IMR-90 (cell line): ENCODE measurements at regions not wholly inside any gene's neighbourhood (a gene's known extent, or its start where the extent isn't known, plus 50 kb on each side); places are given as distances from the start of the nearest gene placed in this dataset.

Experiments used
- ATAC-seq: fragments of 200-7000 bp; cut with Tn5 transposase; 2 replicates; pipeline ENCODE4 v1.9.1; 2020; ENCODE audit warnings: low read depth, mild to moderate bottlenecking, moderate library complexity
- BruUV-seq: library from RNA; stranded (reverse); fragments of 400-500 nt; replicated peaks from 2 replicates; lab custom pipeline; 2021; lab: Mats Ljungman, UMichigan
- CTCF ChIA-PET: fragments of 300-600 bp; formaldehyde crosslinking; extraction: SDS; loops from one replicate; lab custom pipeline; 2021; ENCODE audit warnings: antibody characterized with exemption; lab: Yijun Ruan, JAX
- POLR2A ChIA-PET: fragments of 300-600 bp; sonication (Branson Sonifier 250); formaldehyde crosslinking; loops from one replicate; lab custom pipeline; 2022; ENCODE audit warnings: antibody characterized with exemption; ENCODE audit not compliant: unreplicated experiment; lab: Charles Lee
- DNase-seq: peaks from one replicate; pipeline ENCODE4 v3.0.0; 2013
- H2AFZ ChIP-seq: replicated peaks from 2 replicates; pipeline ENCODE3; 2013; ENCODE audit warnings: low read length, mild to moderate bottlenecking; ENCODE audit not compliant: poor library complexity
- H2AK5ac ChIP-seq: 2 replicates; pipeline ENCODE4 v1.6.1; 2013; ENCODE audit warnings: low read depth, low read length, inconsistent platforms
- H2AK9ac ChIP-seq: replicated peaks from 2 replicates; pipeline ENCODE3; 2013; ENCODE audit warnings: mild to moderate bottlenecking, low read depth, low read length, moderate library complexity; ENCODE audit not compliant: poor library complexity
- H2BK120ac ChIP-seq: 2 replicates; pipeline ENCODE4 v1.6.1; 2013; ENCODE audit warnings: low read depth, low read length, inconsistent platforms
- H2BK15ac ChIP-seq: 3 replicates; pipeline ENCODE4 v1.6.1; 2013; ENCODE audit warnings: low read depth, low read length, inconsistent platforms
- H2BK20ac ChIP-seq: 2 replicates; pipeline ENCODE4 v1.6.1; 2013; ENCODE audit warnings: low read depth, mild to moderate bottlenecking, inconsistent platforms, low read length, moderate library complexity
- H2BK5ac ChIP-seq: 2 replicates; pipeline ENCODE4 v1.6.1; 2013; ENCODE audit warnings: mild to moderate bottlenecking, low read depth, low read length, inconsistent platforms; ENCODE audit not compliant: poor library complexity, severe bottlenecking
- H3K14ac ChIP-seq: replicated peaks from 2 replicates; pipeline ENCODE4 v1.6.1; 2013; ENCODE audit warnings: low read depth, low read length, inconsistent platforms
- H3K18ac ChIP-seq: 2 replicates; pipeline ENCODE4 v1.6.1; 2013; ENCODE audit warnings: low read depth, low read length, control low read depth
- H3K23ac ChIP-seq: 2 replicates; pipeline ENCODE4 v1.6.1; 2013; ENCODE audit warnings: low read depth, low read length, inconsistent platforms
- H3K27ac ChIP-seq: 2 replicates; pipeline ENCODE4 v1.5.1; 2013; ENCODE audit warnings: mild to moderate bottlenecking, control low read depth, low read length; ENCODE audit not compliant: insufficient read depth
- H3K27me3 ChIP-seq: 2 replicates; pipeline ENCODE4 v1.6.1; 2013; ENCODE audit warnings: low read length; ENCODE audit not compliant: control insufficient read depth, insufficient read depth
- H3K36me3 ChIP-seq: 2 replicates; pipeline ENCODE4 v1.6.1; 2013; ENCODE audit warnings: low read length, mixed read lengths; ENCODE audit not compliant: control insufficient read depth, insufficient read depth
- H3K4ac ChIP-seq: 2 replicates; pipeline ENCODE4 v1.6.1; 2013; ENCODE audit warnings: low read depth, low read length, inconsistent platforms
- H3K4me1 ChIP-seq: 2 replicates; pipeline ENCODE4 v1.6.1; 2013; ENCODE audit warnings: low read length, mixed read lengths; ENCODE audit not compliant: control insufficient read depth, insufficient read depth
- H3K4me2 ChIP-seq: 2 replicates; pipeline ENCODE4 v1.6.1; 2013; ENCODE audit warnings: low read depth, mild to moderate bottlenecking, control low read depth, low read length, moderate library complexity
- H3K4me3 ChIP-seq: 2 replicates; pipeline ENCODE4 v1.5.1; 2013; ENCODE audit warnings: low read depth, mild to moderate bottlenecking, control low read depth, low read length, moderate library complexity; ENCODE audit not compliant: insufficient read depth
- H3K56ac ChIP-seq: 2 replicates; pipeline ENCODE4 v1.6.1; 2013; ENCODE audit warnings: low read length, inconsistent platforms; ENCODE audit not compliant: insufficient read depth; ENCODE audit errors: extremely low read depth
- H3K79me1 ChIP-seq, 2 experiments: 2 replicates each; pipeline ENCODE4 v1.6.1; 2013; ENCODE audit warnings: low read length in 2 of 2, inconsistent platforms in 1 of 2, low read depth in 1 of 2
- H3K9ac ChIP-seq: 2 replicates; pipeline ENCODE4 v1.6.1; 2013; ENCODE audit warnings: low read depth, low read length, control low read depth
- H3K9me1 ChIP-seq: 2 replicates; pipeline ENCODE4 v1.6.1; 2013; ENCODE audit warnings: low read length, inconsistent platforms; ENCODE audit not compliant: insufficient read depth
- H3K9me3 ChIP-seq: 2 replicates; pipeline ENCODE4 v1.6.1; 2013; ENCODE audit warnings: low read length; ENCODE audit not compliant: control insufficient read depth, insufficient read depth
- H4K20me1 ChIP-seq: 2 replicates; pipeline ENCODE4 v1.6.1; 2013; ENCODE audit warnings: low read length, inconsistent platforms; ENCODE audit not compliant: insufficient read depth
- H4K5ac ChIP-seq: 2 replicates; pipeline ENCODE4 v1.6.1; 2013; ENCODE audit warnings: mild to moderate bottlenecking, low read depth, low read length, control low read depth
- H4K8ac ChIP-seq, 2 experiments: 2 replicates each; pipeline ENCODE4 v1.6.1; 2013; ENCODE audit warnings: low read depth in 2 of 2, low read length in 2 of 2, control low read depth in 1 of 2, inconsistent platforms in 1 of 2
- H4K91ac ChIP-seq: 2 replicates; pipeline ENCODE4 v1.6.1; 2013; ENCODE audit warnings: low read depth, low read length, inconsistent platforms; ENCODE audit not compliant: insufficient read depth
- MXI1 ChIP-seq: IDR thresholded peaks from 2 replicates; pipeline ENCODE4 v1.6.1; 2012; ENCODE audit warnings: low read depth, mild to moderate bottlenecking, low read length, moderate library complexity, borderline replicate concordance
- NFE2L2 ChIP-seq: fragments of 150-350 bp; IDR thresholded peaks from 2 replicates; pipeline ENCODE4 v1.6.1; 2016; ENCODE audit warnings: low read depth, mild to moderate bottlenecking, low read length
- USF2 ChIP-seq: fragments of 150-350 bp; IDR thresholded peaks from 2 replicates; pipeline ENCODE4 v1.6.1; 2017; ENCODE audit warnings: mild to moderate bottlenecking, antibody characterized with exemption, low read length, low read depth
- WGBS, 2 experiments: methylation state at CpG; one replicate each; pipeline versions ENCODE4 v1.1.5 to v1.1.7; 2013; ENCODE audit warnings: missing lambda C conversion rate in 2 of 2; ENCODE audit not compliant: insufficient read length in 1 of 2; ENCODE audit errors: extremely low coverage in 2 of 2; 5-methylcytosine and 5-hydroxymethylcytosine counted together
- dilution Hi-C: fragments of 300-500 bp; cut with HindIII; formaldehyde crosslinking; loops from one replicate; pipeline ENCODE4 v1.14.3; 2018; ENCODE audit warnings: low sequenced_read_pairs; ENCODE audit not compliant: unreplicated experiment
- in situ Hi-C: fragments of 300-500 bp; cut with MboI; formaldehyde crosslinking; loops from 3 replicates; pipeline ENCODE4 v1.14.3; 2019; ENCODE audit warnings: low sequenced_read_pairs, inconsistent platforms, mixed read lengths
- intact Hi-C: fragments of 100-400 bp; cut with micrococcal nuclease; formaldehyde crosslinking; loops from 2 replicates; pipeline ENCODE4 v1.10.0; 2022

- no peak overlapping the region for H3K4me3 ChIP-seq
- no peak for TF ChIP-seq NFE2L2
- TF ChIP-seq MXI1, result no peak
- TF ChIP-seq USF2, result no peak
- no peak overlapping the region for H3K14ac ChIP-seq
- no peak overlapping the region for H2BK5ac ChIP-seq
- no peak overlapping the region; the same call in 1 of the 2 replicates for H3K18ac ChIP-seq
- no peak overlapping the region for H3K4me2 ChIP-seq
- no peak overlapping the region for H3K9ac ChIP-seq
- no peak overlapping the region for H2AK5ac ChIP-seq
- H3K27ac ChIP-seq, result no peak overlapping the region; the same call in 1 of the 2 replicates
- no TSS peak for BruUV-seq
- no peak overlapping the region for H2AFZ ChIP-seq
- dilution Hi-C loops, result no loop called here
- no peaks in the 10 kb centered on the region for H4K20me1 ChIP-seq
- H3K4me1 ChIP-seq, result no peaks in the 10 kb centered on the region
- no peak overlapping the region for H2BK20ac ChIP-seq
- intact Hi-C loops, result loop anchor here (5.0 kb wide), 1 partner anchor 421 kb away; no protein-coding TSS in a partner anchor
- H3K79me1 ChIP-seq, result no peaks in the 10 kb centered on the region
- H4K5ac ChIP-seq, result no peak overlapping the region
- no peak overlapping the region for H3K4ac ChIP-seq
- no peak overlapping the region for H4K8ac ChIP-seq
- 60% methylated on average over 2 of the region's 5 CpGs; no CpG with 5 or more reads in 1 of the 2 experiments for WGBS, 2 experiments
- no peak overlapping the region for H3K23ac ChIP-seq
- H2AK9ac ChIP-seq, result no peak overlapping the region
- no peaks in the 10 kb centered on the region for H3K36me3 ChIP-seq
- no peaks in the 10 kb centered on the region for H3K9me1 ChIP-seq
- H2BK15ac ChIP-seq, result no peak overlapping the region
- peaks cover 37% of the 10 kb centered on the region for H3K27me3 ChIP-seq
- ATAC-seq, result no peak
- no peak for DNase-seq
- H3K56ac ChIP-seq, result no peak overlapping the region
- CTCF ChIA-PET, result no interaction called here
- H2BK120ac ChIP-seq, result no peak overlapping the region
- H4K91ac ChIP-seq, result no peak overlapping the region
- in situ Hi-C loops, result no loop called here
- peaks cover 12% of the 10 kb centered on the region for H3K9me3 ChIP-seq
- POLR2A ChIA-PET, result no interaction called here
Observed at GRCh38 chr5:172525996-172526360, 71.7 kb upstream of the SH3PXD2B start.
